Endothelial cell of umbilical vein (primary cell): ENCODE measurements at regions not wholly inside any gene's neighbourhood (a gene's known extent, or its start where the extent isn't known, plus 50 kb on each side); places are given as distances from the start of the nearest gene placed in this dataset.
A peak's percentile ranks its signal among the peaks of the same experiment; 100 is the strongest.

Experiments
- BruUV-seq: library from RNA; stranded (reverse); fragments of 400-500 nt; replicated peaks from 2 replicates; lab custom pipeline; 2021; lab: Mats Ljungman, UMichigan
- CTCF ChIA-PET: fragments of 300-600, 350-600 bp; sonication (Branson Sonifier 250); formaldehyde crosslinking; loops from one replicate; lab custom pipeline; 2021; ENCODE audit warnings: antibody characterized with exemption, inconsistent platforms; lab: Charles Lee
- POLR2A ChIA-PET: fragments of 300-600, 350-600 bp; sonication (Branson Sonifier 250); formaldehyde crosslinking; loops from one replicate; lab custom pipeline; 2021; ENCODE audit warnings: antibody characterized with exemption, inconsistent platforms; lab: Charles Lee
- DNase-seq: peaks from one replicate; pipeline ENCODE4 v3.0.0-alpha.2; 2011; ENCODE audit warnings: low read depth, low spot score
- FAIRE-seq: peaks from 2 replicates; lab custom pipeline; 2011; peaks lifted over from hg19 to GRCh38; lab: Jason Lieb, UNC
- H2AFZ ChIP-seq: 2 replicates; pipeline ENCODE4 v1.6.0; 2012; ENCODE audit warnings: low read depth, low read length, control low read depth, inconsistent platforms
- H3K27ac ChIP-seq: 2 replicates; pipeline ENCODE4 v1.5.1; 2011; ENCODE audit warnings: low read depth, mild to moderate bottlenecking, control low read depth, low read length, moderate library complexity; ENCODE audit not compliant: insufficient read depth
- H3K27me3 ChIP-seq, 2 experiments: 2 replicates each; pipeline versions ENCODE4 v1.6.0 to v1.6.1; 2011; ENCODE audit warnings: low read length in 2 of 2, mixed read lengths in 1 of 2; ENCODE audit not compliant: control insufficient read depth in 2 of 2, insufficient read depth in 2 of 2
- H3K36me3 ChIP-seq, 2 experiments: 2 replicates in 1 of 2; 3 replicates in 1 of 2; pipeline ENCODE4 v1.5.1; 2011; ENCODE audit warnings: low read length in 2 of 2, mild to moderate bottlenecking in 1 of 2, moderate library complexity in 1 of 2; ENCODE audit not compliant: control insufficient read depth in 2 of 2, insufficient read depth in 2 of 2; ENCODE audit errors: extremely low read depth in 1 of 2
- H3K4me1 ChIP-seq: 3 replicates; pipeline ENCODE4 v1.5.1; 2011; ENCODE audit warnings: mild to moderate bottlenecking, low read length; ENCODE audit not compliant: control insufficient read depth, insufficient read depth; ENCODE audit errors: extremely low read depth
- H3K4me2 ChIP-seq: 2 replicates; pipeline ENCODE4 v1.6.1; 2011; ENCODE audit warnings: low read length, control low read depth, mixed read lengths; ENCODE audit not compliant: insufficient read depth
- H3K4me3 ChIP-seq, 3 experiments: fragments of 200-600 bp in 1 of 3; sonication (generic), shearing (Covaris generic) in 1 of 3; replicated peaks in 1 of 3; 2 replicates each; pipeline ENCODE4 v1.5.1; 2011 to 2016; ENCODE audit warnings: control low read depth in 3 of 3, low read length in 3 of 3, mild to moderate bottlenecking in 2 of 3, inconsistent platforms in 1 of 3, low read depth in 1 of 3, moderate library complexity in 1 of 3; ENCODE audit not compliant: insufficient read depth in 1 of 3
- H3K79me2 ChIP-seq: 2 replicates; pipeline ENCODE4 v1.6.0; 2012; ENCODE audit warnings: low read length, inconsistent platforms; ENCODE audit not compliant: control insufficient read depth, insufficient read depth
- H3K9ac ChIP-seq: replicated peaks from 2 replicates; pipeline ENCODE3; 2011; ENCODE audit warnings: low read length, control low read depth; ENCODE audit not compliant: insufficient read depth; ENCODE audit errors: extremely low read depth
- H3K9me1 ChIP-seq: replicated peaks from 3 replicates; pipeline ENCODE4 v1.6.0; 2011; ENCODE audit warnings: mild to moderate bottlenecking, low read length; ENCODE audit not compliant: control insufficient read depth, insufficient read depth; ENCODE audit errors: extremely low read depth
- H3K9me3 ChIP-seq: replicated peaks from 2 replicates; pipeline ENCODE4 v1.5.1; 2012; ENCODE audit warnings: low read length, inconsistent platforms; ENCODE audit not compliant: control insufficient read depth, insufficient read depth
- H4K20me1 ChIP-seq: replicated peaks from 2 replicates; pipeline ENCODE3; 2011; ENCODE audit warnings: mild to moderate bottlenecking, low read length; ENCODE audit not compliant: control insufficient read depth, insufficient read depth; ENCODE audit errors: extremely low read depth
- FOS ChIP-seq: IDR thresholded peaks from 2 replicates; pipeline ENCODE4 v1.6.1; 2011; ENCODE audit warnings: mild to moderate bottlenecking, low read length, moderate library complexity, borderline replicate concordance; ENCODE audit not compliant: insufficient read depth
- JUN ChIP-seq: IDR thresholded peaks from 2 replicates; pipeline ENCODE4 v1.6.1; 2011; ENCODE audit warnings: borderline replicate concordance, low read depth; ENCODE audit not compliant: insufficient read length, insufficient read depth
- MAX ChIP-seq: IDR thresholded peaks from 2 replicates; pipeline ENCODE4 v1.6.1; 2011; ENCODE audit not compliant: insufficient read depth, insufficient read length
- MYC ChIP-seq: IDR thresholded peaks from one replicate; pipeline ENCODE4 v1.6.1; 2011; ENCODE audit warnings: mild to moderate bottlenecking, low read depth, low read length
- POLR2A ChIP-seq: IDR thresholded peaks from 2 replicates; pipeline ENCODE4 v1.6.1; 2012; ENCODE audit warnings: low read depth, mild to moderate bottlenecking, control low read depth, low read length
- POLR2AphosphoS5 ChIP-seq: IDR thresholded peaks from 2 replicates; pipeline ENCODE4 v1.6.1; 2012; ENCODE audit warnings: low read depth, mild to moderate bottlenecking, control low read depth, low read length, moderate library complexity; ENCODE audit not compliant: insufficient read depth
- dilution Hi-C: fragments of 300-500 bp; cut with MboI; formaldehyde crosslinking; loops from one replicate; pipeline ENCODE4 v1.15.0; 2019; ENCODE audit warnings: low sequenced_read_pairs; ENCODE audit not compliant: extremely low pct_ligation_motif_present
- intact Hi-C: fragments of 100-400 bp; cut with micrococcal nuclease; formaldehyde crosslinking; loops from one replicate; pipeline ENCODE4 v1.10.0; 2022

GRCh38 chr15:96038650-96039049, 291.9 kb upstream of the NR2F2 start:
- no peak overlapping the region for H3K4me3 ChIP-seq
- H3K9ac ChIP-seq, result no peak overlapping the region
- no peaks in the 10 kb centered on the region for H3K79me2 ChIP-seq
- no peaks in the 10 kb centered on the region for H3K9me1 ChIP-seq
- POLR2A ChIA-PET, result interaction anchor here (0.7 kb wide), 1 partner anchor 25 kb away, joined by 3 read pairs; no protein-coding TSS in a partner anchor
- no peaks in the 10 kb centered on the region for H3K9me3 ChIP-seq
- no peaks in the 10 kb centered on the region for H3K4me1 ChIP-seq
- no peak overlapping the region for H2AFZ ChIP-seq
- CTCF ChIA-PET, result interaction anchor here (1.4 kb wide), 2 partner anchors 9 to 14 kb away, joined by 3 to 4 read pairs; no protein-coding TSS in a partner anchor
- no peak overlapping the region for H3K27ac ChIP-seq
- TF ChIP-seq POLR2AphosphoS5, result no peak
- no peak for TF ChIP-seq POLR2A
- peak; percentile 14 for TF ChIP-seq FOS
- no peak overlapping the region for H3K4me2 ChIP-seq
- DNase-seq, result no peak
- BruUV-seq, result no TSS peak
- dilution Hi-C loops (no loop called here), intact Hi-C loops (no loop called here)
- no peak for FAIRE-seq
- no peaks in the 10 kb centered on the region for H3K36me3 ChIP-seq
- no peaks in the 10 kb centered on the region for H3K27me3 ChIP-seq
- H4K20me1 ChIP-seq, result no peaks in the 10 kb centered on the region

DNA sequence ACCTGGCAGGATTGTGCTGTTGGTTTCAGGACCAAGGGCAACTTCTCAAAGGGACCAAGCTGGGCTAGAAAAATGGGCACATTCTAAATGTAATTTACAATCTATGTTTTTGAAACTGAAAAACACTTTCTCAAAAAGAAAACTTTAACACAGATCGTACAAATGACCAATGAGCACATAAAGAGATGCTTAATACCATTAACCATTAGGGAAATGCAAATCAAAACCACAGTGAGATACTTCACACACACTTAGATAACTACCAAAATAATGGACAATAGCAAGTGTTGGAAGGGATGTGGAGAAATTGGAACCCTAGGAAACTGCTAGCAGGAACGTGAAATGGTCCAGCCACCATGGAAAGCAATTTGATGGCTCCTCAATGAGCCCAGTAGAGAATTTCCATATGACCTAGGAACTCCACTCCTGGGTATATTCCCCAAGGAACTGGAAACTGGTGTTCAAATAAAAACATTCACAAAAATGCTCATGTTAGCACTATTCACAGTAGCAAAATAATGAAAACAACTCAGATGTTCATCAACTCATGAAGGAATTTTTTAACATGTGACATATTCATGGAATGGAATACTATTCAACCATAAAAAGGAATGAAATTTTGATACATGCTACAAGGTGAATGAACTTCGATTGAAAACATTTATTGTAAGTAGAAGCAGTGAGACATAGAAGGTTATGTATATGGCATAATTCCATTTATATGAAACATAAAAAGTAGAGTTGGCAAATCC, 288.3 kb upstream of the NR2F2 start:
- no peaks in the 10 kb centered on the region for H3K9me1 ChIP-seq
- no peak overlapping the region for H3K9ac ChIP-seq
- no peaks in the 10 kb centered on the region for H3K27me3 ChIP-seq
- no peaks in the 10 kb centered on the region for H3K79me2 ChIP-seq
- H3K4me1 ChIP-seq, result peaks cover 3% of the 10 kb centered on the region
- H4K20me1 ChIP-seq, result no peaks in the 10 kb centered on the region
- ChIA-PET CTCF (no interaction called here), POLR2A (no interaction called here)
- TF ChIP-seq JUN (no peak), MYC (no peak), POLR2A (no peak), MAX (no peak)
- no peaks in the 10 kb centered on the region for H3K36me3 ChIP-seq
- BruUV-seq, result no TSS peak
- no peak overlapping the region for H2AFZ ChIP-seq
- H3K27ac ChIP-seq, result no peak overlapping the region
- intact Hi-C loops (loop anchor here (10.0 kb wide), 2 partner anchors 1367 to 1457 kb away; no protein-coding TSS in a partner anchor), dilution Hi-C loops (no loop called here)
- no peak for DNase-seq
- no peak for FAIRE-seq
- no peaks in the 10 kb centered on the region for H3K9me3 ChIP-seq
- no peak overlapping the region for H3K4me2 ChIP-seq
- H3K4me3 ChIP-seq, result no peak overlapping the region
